Anterior cingulate cortex (tissue), 58 donors: ENCODE measurements at regions not wholly inside any gene's neighbourhood (a gene's known extent, or its start where the extent isn't known, plus 50 kb on each side); places are given as distances from the start of the nearest gene placed in this dataset.

ENCODE experiments used
- DNase-seq, 58 donors: peaks; one replicate each; lab custom pipeline; 2025; lab: John Stamatoyannopoulos, UW

GRCh38 chr18:28637897-28638296, 461.0 kb upstream of the CDH2 start:
- DNase-seq, result no peak

- no peak for DNase-seq
Measured at GRCh38 chr18:28635530-28635929, 458.6 kb upstream of the CDH2 start.

GRCh38 chr18:28626756-28627155, 449.8 kb upstream of the CDH2 start:
- no peak for DNase-seq

GRCh38 chr18:28607991-28608390, 431.1 kb upstream of the CDH2 start:
- DNase-seq, result no peak

- DNase-seq, result no peak
Measured at GRCh38 chr18:28606686-28607085, 429.8 kb upstream of the CDH2 start.

GRCh38 chr18:28602391-28602790, 425.5 kb upstream of the CDH2 start:
- DNase-seq, result no peak

- no peak for DNase-seq
Measured at GRCh38 chr18:28594034-28594433, 417.1 kb upstream of the CDH2 start.

- DNase-seq, result no peak
Measured at GRCh38 chr18:28588884-28589549, 412.1 kb upstream of the CDH2 start.

- DNase-seq, result no peak
Measured at GRCh38 chr18:28584731-28585130, 407.8 kb upstream of the CDH2 start.

- DNase-seq, result no peak
Measured at GRCh38 chr18:28582724-28583123, 405.8 kb upstream of the CDH2 start.

- no peak for DNase-seq
Measured at GRCh38 chr18:28581521-28582071, 404.7 kb upstream of the CDH2 start.

- no peak for DNase-seq
Measured at GRCh38 chr18:28576941-28577340, 400.0 kb upstream of the CDH2 start.

GRCh38 chr18:28575123-28575522, 398.2 kb upstream of the CDH2 start:
- DNase-seq, result no peak

GRCh38 chr18:28574175-28574574, 397.2 kb upstream of the CDH2 start:
- no peak for DNase-seq

- DNase-seq, result no peak
Measured at GRCh38 chr18:28571929-28572328, 395.0 kb upstream of the CDH2 start.

- DNase-seq, result no peak
Measured at GRCh38 chr18:28560331-28560730, 383.4 kb upstream of the CDH2 start.

GRCh38 chr18:28559511-28559910, 382.6 kb upstream of the CDH2 start:
- peak in 1 of 58 donors; percentile 7 for DNase-seq

- DNase-seq, result peak in 3 of 58 donors; percentile 14 to 60 (median 40)
Measured at GRCh38 chr18:28541934-28542333, 365.0 kb upstream of the CDH2 start.

- peak in 42 of 58 donors; percentile 1 to 81 (median 28) for DNase-seq
Measured at GRCh38 chr18:28541276-28541930, 364.5 kb upstream of the CDH2 start.

- no peak for DNase-seq
Measured at GRCh38 chr18:28529644-28530043, 352.7 kb upstream of the CDH2 start.

- no peak for DNase-seq
Measured at GRCh38 chr18:28526196-28526595, 349.3 kb upstream of the CDH2 start.
